ENCODE measurements at regions not wholly inside any gene's neighbourhood (a gene's known extent, or its start where the extent isn't known, plus 50 kb on each side); places are given as distances from the start of the nearest gene placed in this dataset.
A peak's percentile ranks its signal among the peaks of the same experiment; 100 is the strongest.

- CTCF ChIA-PET, result no interaction called here
- H3K27me3 ChIP-seq (ENCODE audit: control insufficient read depth, insufficient read depth, low read length), result no peaks in the 10 kb centered on the region
- H3K36me3 ChIP-seq (ENCODE audit: control insufficient read depth, insufficient read depth, low read length), result no peaks in the 10 kb centered on the region
- no peak for TF ChIP-seq CTCF (IDR thresholded peaks at IDR 0.05; ENCODE audit: insufficient read depth, low read depth, low read length)
- POLR2A ChIA-PET, result no interaction called here
- H3K4me3 ChIP-seq (ENCODE audit: low read depth, low read length), result no peak overlapping the region
- DNase-seq (ENCODE audit: low read depth), result peak; percentile 17
Observed at GRCh38 chr3:35944926-35945710, 305.8 kb downstream of the ARPP21 start.

- ChIA-PET POLR2A (no interaction called here), CTCF (no interaction called here)
- Histone ChIP-seq H3K27me3 (ENCODE audit: control insufficient read depth, insufficient read depth, low read length) (no peaks in the 10 kb centered on the region), H3K4me3 (ENCODE audit: low read depth, low read length) (no peak overlapping the region), H3K36me3 (ENCODE audit: control insufficient read depth, insufficient read depth, low read length) (no peaks in the 10 kb centered on the region)
- peak; percentile 21 for TF ChIP-seq CTCF (IDR thresholded peaks at IDR 0.05; ENCODE audit: insufficient read depth, low read depth, low read length)
- no peak for DNase-seq (ENCODE audit: low read depth)
Observed at GRCh38 chr3:35946121-35946853, 307.0 kb downstream of the ARPP21 start.

DNA sequence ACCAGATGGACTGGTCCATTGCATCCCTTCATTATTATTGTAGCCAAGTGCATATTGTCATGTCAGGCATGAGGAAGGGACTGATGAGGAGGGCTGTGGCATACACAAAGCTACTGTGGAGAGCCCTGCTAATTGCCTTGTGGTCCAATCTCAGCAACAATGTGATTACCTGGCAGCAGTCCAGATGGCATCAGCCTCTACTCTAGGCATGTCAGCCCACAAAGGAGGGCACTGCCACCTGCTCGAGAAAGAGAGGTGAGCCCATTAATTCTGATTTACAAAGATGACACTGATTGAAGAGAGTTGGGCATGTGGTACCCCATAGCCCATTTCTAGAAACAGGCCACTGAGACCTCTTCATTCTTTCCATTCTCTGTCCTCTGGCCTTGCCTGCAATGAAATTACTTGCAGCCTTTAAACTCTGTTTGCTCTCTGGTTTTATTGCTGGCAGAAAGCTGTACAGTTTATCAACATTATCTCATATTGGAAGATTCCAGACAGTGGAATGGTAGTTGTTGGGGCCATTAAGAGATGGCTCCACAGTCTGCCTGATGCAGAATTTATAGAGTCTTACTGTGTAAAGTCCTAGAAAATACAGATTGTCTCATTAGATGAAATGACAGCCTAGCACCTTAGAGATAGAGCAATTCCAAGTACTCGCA is 307.7 kb downstream of the ARPP21 start:
- CTCF ChIA-PET, result interaction anchor here (0.7 kb wide), 1 partner anchor 1626 kb away, joined by 3 read pairs; no protein-coding TSS in a partner anchor
- Histone ChIP-seq H3K4me3 (ENCODE audit: low read depth, low read length) (no peak overlapping the region), H3K27me3 (ENCODE audit: control insufficient read depth, insufficient read depth, low read length) (no peaks in the 10 kb centered on the region), H3K36me3 (ENCODE audit: control insufficient read depth, insufficient read depth, low read length) (no peaks in the 10 kb centered on the region)
- no peak for TF ChIP-seq CTCF (IDR thresholded peaks at IDR 0.05; ENCODE audit: insufficient read depth, low read depth, low read length)
- no peak for DNase-seq (ENCODE audit: low read depth)
- POLR2A ChIA-PET, result no interaction called here

- POLR2A ChIA-PET, result no interaction called here
- TF ChIP-seq CTCF (IDR thresholded peaks at IDR 0.05; ENCODE audit: insufficient read depth, low read depth, low read length), result no peak
- CTCF ChIA-PET, result interaction anchor here (0.6 to 1.8 kb wide), 3 partner anchors 10 to 703 kb away, joined by 3 to 4 read pairs (median 3); no protein-coding TSS in a partner anchor
- no peak for DNase-seq (ENCODE audit: low read depth)
- Histone ChIP-seq H3K4me3 (ENCODE audit: low read depth, low read length) (no peak overlapping the region), H3K27me3 (ENCODE audit: control insufficient read depth, insufficient read depth, low read length) (no peaks in the 10 kb centered on the region), H3K36me3 (ENCODE audit: control insufficient read depth, insufficient read depth, low read length) (no peaks in the 10 kb centered on the region)
Observed at GRCh38 chr3:35950021-35950420, 310.7 kb downstream of the ARPP21 start.

DNA sequence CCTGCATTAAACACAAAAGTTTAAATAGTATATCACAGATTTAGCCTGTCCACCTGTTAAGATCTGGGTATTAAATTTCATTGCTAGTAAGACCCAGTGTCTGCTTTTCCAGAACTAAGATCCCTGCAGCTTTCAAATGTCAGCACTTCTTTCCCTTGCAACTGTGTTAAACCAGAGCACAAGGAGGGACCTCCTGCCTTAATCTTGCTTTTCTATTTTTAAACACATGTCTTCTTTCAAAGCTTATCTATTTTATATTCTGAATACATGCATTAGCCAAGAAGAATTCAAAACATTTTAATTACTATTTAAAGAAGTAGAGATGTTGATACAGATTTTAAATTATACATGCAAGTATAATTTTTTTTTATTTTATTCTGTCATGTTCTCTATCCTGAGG is 315.1 kb downstream of the ARPP21 start:
- CTCF ChIA-PET, result interaction anchor here (0.7 to 2.1 kb wide), 2 partner anchors 11 to 581 kb away, joined by 4 to 7 read pairs; no protein-coding TSS in a partner anchor
- no peak for TF ChIP-seq CTCF (IDR thresholded peaks at IDR 0.05; ENCODE audit: insufficient read depth, low read depth, low read length)

More for the DNA sequence above, 315.1 kb downstream of the ARPP21 start:
- H3K27me3 ChIP-seq (ENCODE audit: control insufficient read depth, insufficient read depth, low read length), result no peaks in the 10 kb centered on the region
- DNase-seq (ENCODE audit: low read depth), result no peak
- POLR2A ChIA-PET, result no interaction called here
- no peaks in the 10 kb centered on the region for H3K36me3 ChIP-seq (ENCODE audit: control insufficient read depth, insufficient read depth, low read length)
- H3K4me3 ChIP-seq (ENCODE audit: low read depth, low read length), result no peak overlapping the region
